Lower leg skin (tissue), 4 donors: ENCODE measurements at regions not wholly inside any gene's neighbourhood (a gene's known extent, or its start where the extent isn't known, plus 50 kb on each side); places are given as distances from the start of the nearest gene placed in this dataset.

Experiments used
- DNase-seq, 2 donors: peaks; one replicate each; pipeline ENCODE4 v3.0.0-alpha.2; 2019; ENCODE audit warnings: low spot score in 2 of 2
- H3K4me3 ChIP-seq: fragments of 200-600 bp; sonication (generic); 2 replicates; pipeline ENCODE4 v1.5.1; 2017; ENCODE audit warnings: mild to moderate bottlenecking, low read depth; ENCODE audit not compliant: poor library complexity, severe bottlenecking
- POLR2A ChIP-seq, 2 donors: fragments of 450-650 bp; IDR thresholded peaks; one replicate each; pipeline ENCODE4 v1.6.1; 2016 to 2017; ENCODE audit warnings: antibody characterized with exemption in 2 of 2, mild to moderate bottlenecking in 1 of 2, moderate library complexity in 1 of 2
- WGBS, 2 donors: methylation state at CpG; one replicate each; pipeline ENCODE4 v1.1.5; 2018; 5-methylcytosine and 5-hydroxymethylcytosine counted together
- intact Hi-C: fragments of 100-400 bp; cut with DNase I; formaldehyde crosslinking; loops from one replicate; pipeline ENCODE4 v1.15.0; 2023; ENCODE audit warnings: low total_unique reads
- TF ChIP-seq, protein P1 (sequence below), 3 donors: fragments of 450-650 bp; IDR thresholded peaks; one replicate each; pipeline ENCODE4 v1.5.1; 2016; ENCODE audit warnings: antibody characterized with exemption in 3 of 3, mild to moderate bottlenecking in 3 of 3, moderate library complexity in 2 of 3

DNA sequence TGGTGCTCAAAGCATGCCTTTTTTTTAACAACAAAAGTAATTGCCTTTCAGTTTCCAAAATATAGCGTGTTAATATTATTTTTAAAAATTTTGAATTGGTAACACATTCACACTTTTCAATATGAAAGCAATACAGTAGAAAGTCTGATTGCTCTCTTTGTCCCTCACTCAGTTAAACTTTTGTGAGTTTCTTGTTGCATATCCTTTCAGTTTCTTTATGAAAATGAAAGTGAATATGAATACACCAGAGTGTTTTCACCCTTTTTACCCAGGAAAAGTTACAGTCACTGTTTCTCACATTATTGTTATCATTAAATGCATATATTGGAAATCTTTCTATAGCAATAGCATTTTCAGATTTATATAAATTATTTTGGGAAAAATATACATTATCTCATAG, 377.4 kb upstream of the CRIM1 start:
- WGBS, 2 donors = 57 to 73% methylated on average over 1 of the region's 1 CpG
- intact Hi-C loops = no loop called here
- TF ChIP-seq, protein P1, sequence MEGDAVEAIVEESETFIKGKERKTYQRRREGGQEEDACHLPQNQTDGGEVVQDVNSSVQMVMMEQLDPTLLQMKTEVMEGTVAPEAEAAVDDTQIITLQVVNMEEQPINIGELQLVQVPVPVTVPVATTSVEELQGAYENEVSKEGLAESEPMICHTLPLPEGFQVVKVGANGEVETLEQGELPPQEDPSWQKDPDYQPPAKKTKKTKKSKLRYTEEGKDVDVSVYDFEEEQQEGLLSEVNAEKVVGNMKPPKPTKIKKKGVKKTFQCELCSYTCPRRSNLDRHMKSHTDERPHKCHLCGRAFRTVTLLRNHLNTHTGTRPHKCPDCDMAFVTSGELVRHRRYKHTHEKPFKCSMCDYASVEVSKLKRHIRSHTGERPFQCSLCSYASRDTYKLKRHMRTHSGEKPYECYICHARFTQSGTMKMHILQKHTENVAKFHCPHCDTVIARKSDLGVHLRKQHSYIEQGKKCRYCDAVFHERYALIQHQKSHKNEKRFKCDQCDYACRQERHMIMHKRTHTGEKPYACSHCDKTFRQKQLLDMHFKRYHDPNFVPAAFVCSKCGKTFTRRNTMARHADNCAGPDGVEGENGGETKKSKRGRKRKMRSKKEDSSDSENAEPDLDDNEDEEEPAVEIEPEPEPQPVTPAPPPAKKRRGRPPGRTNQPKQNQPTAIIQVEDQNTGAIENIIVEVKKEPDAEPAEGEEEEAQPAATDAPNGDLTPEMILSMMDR (IDR thresholded peaks at IDR 0.05) = no peak
- TF ChIP-seq POLR2A (IDR thresholded peaks at IDR 0.05) = no peak
- no peak for DNase-seq
- H3K4me3 ChIP-seq = no peak overlapping the region

DNA sequence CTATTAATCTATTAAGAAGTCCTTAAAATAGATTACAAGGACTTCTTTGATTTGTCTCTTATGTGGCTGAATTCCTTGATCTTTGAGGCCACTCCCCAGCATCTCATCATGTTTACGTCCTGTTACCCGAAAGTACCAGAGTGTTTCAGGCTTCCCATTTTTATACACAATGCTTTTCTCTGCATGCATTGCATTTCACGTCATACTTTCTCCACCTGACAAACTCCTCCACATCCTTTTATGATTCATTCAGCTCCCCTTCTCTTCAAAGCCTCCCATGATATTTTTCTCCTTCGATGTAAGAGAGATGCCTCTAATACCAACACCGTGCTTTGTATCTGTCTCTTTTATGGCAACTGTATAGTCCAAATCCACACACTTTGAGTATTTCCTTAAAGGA, 379.0 kb upstream of the CRIM1 start:
- no peak overlapping the region for H3K4me3 ChIP-seq
- 90 to 94% methylated on average over 5 of the region's 5 CpGs for WGBS, 2 donors
- no peak for TF ChIP-seq POLR2A (IDR thresholded peaks at IDR 0.05)
- TF ChIP-seq, protein P1 (IDR thresholded peaks at IDR 0.05) = no peak
- intact Hi-C loops = no loop called here
- no peak for DNase-seq

DNA sequence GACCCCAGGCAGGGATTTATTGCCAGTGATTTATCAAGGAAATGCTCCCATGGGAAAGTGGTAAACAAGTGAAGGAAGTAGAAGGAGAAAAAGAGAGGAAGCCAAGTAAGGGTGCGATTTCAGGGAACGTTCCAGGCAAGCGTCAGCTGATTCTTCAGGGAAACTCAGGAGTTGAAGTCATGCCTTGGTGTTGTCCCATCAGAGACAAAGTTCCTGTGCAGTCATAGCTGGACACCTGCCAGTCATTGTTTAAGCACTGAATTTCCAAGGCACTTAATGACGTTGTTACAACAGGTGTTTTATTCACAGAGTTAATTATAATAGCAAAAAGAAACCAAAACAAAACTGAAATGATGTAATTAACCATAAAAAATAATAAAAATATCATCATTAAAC, 381.8 kb upstream of the CRIM1 start:
- 24 to 25% methylated on average over 4 of the region's 4 CpGs for WGBS, 2 donors
- intact Hi-C loops = no loop called here

DNA sequence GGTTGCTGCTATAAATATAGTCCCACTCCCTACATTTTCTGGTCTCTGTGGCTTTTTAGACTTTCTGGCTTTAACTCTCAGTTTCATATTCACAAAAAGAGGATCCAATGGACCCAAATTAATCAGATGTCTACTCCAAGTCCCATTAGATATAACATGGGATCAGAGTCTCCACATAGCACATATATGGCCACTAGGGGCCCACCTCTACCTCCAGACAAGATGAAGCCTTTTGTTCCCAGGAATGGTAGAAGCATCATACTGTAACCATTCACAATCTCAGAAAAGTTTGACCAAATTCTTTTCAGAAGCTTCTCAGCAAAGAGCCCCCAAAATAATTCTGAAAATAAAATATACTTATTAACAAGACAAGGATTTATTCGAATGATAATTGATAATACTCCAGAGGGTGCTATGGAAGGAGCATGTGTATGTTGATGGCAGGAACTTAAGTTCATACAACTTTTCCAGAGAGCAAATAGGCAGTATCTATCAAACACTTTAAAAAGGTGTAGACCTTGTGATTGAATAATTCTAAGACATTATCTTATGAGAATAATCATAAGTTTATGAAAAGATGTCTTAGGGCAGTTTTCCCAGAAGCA, 382.3 kb upstream of the CRIM1 start:
- H3K4me3 ChIP-seq = no peak overlapping the region
- TF ChIP-seq POLR2A (IDR thresholded peaks at IDR 0.05) = no peak
- TF ChIP-seq, protein P1 (IDR thresholded peaks at IDR 0.05) = no peak
- WGBS, 2 donors = 18 to 25% methylated on average over 1 of the region's 1 CpG
- no peak for DNase-seq
- intact Hi-C loops = no loop called here

More for the DNA sequence above, 381.8 kb upstream of the CRIM1 start:
- TF ChIP-seq, protein P1 (IDR thresholded peaks at IDR 0.05) = no peak
- TF ChIP-seq POLR2A (IDR thresholded peaks at IDR 0.05) = no peak
- DNase-seq = peak in 1 of 2 donors; percentile 19
- no peak overlapping the region for H3K4me3 ChIP-seq

DNA sequence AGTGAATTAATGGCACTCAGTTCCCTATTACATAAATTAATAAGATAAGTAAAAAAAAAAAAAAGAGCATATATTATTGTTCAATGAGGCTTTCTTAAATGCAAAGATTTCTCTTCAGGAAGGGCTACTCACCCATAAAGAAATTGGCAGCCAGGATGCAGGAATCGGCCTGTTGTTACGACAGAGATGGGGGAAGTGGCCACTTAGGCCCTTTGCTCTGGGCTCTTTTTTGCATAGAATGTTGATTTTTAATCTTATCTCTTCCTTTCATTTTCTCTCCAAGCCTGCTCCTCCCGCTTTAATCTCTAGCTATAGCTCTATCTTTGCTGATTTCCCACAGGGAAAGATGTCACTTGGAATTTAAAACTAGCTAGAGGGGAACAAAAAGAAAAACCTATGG, 391.8 kb upstream of the CRIM1 start:
- TF ChIP-seq POLR2A (IDR thresholded peaks at IDR 0.05) = no peak
- TF ChIP-seq, protein P1 (IDR thresholded peaks at IDR 0.05) = no peak
- no peak overlapping the region for H3K4me3 ChIP-seq
- intact Hi-C loops = no loop called here
- WGBS, 2 donors = 78 to 85% methylated on average over 3 of the region's 3 CpGs
- DNase-seq = no peak

DNA sequence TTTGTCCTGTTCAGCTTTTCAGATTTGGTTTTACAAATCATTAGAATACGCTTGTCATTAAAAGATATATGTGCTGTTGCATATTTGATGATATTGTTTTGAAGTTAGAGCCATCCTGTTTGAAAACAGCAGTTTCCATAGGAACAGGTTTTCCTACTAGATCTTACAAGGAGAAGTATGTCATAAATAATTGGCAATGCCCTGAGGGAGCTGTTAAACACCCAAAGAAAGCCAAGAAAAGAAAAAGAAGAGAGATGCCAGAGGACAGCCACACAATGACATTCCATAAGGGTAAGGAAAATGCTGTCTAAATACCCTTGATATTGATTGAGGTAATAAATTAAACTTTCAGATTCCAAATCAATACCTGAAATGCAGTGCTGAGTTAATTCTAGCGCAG, 392.2 kb upstream of the CRIM1 start:
- WGBS, 2 donors = 60 to 66% methylated on average over 2 of the region's 2 CpGs
- no peak for DNase-seq
- no peak overlapping the region for H3K4me3 ChIP-seq
- intact Hi-C loops = no loop called here
- TF ChIP-seq, protein P1 (IDR thresholded peaks at IDR 0.05) = no peak
- TF ChIP-seq POLR2A (IDR thresholded peaks at IDR 0.05) = no peak
